ENCODE measurements at regions not wholly inside any gene's neighbourhood (a gene's known extent, or its start where the extent isn't known, plus 50 kb on each side); places are given as distances from the start of the nearest gene placed in this dataset.
"Not testable (repeated sequence)": the region's sequence is repeated elsewhere in the genome, so short reads cannot be mapped to it uniquely, and the experiment has no call there.

DNA sequence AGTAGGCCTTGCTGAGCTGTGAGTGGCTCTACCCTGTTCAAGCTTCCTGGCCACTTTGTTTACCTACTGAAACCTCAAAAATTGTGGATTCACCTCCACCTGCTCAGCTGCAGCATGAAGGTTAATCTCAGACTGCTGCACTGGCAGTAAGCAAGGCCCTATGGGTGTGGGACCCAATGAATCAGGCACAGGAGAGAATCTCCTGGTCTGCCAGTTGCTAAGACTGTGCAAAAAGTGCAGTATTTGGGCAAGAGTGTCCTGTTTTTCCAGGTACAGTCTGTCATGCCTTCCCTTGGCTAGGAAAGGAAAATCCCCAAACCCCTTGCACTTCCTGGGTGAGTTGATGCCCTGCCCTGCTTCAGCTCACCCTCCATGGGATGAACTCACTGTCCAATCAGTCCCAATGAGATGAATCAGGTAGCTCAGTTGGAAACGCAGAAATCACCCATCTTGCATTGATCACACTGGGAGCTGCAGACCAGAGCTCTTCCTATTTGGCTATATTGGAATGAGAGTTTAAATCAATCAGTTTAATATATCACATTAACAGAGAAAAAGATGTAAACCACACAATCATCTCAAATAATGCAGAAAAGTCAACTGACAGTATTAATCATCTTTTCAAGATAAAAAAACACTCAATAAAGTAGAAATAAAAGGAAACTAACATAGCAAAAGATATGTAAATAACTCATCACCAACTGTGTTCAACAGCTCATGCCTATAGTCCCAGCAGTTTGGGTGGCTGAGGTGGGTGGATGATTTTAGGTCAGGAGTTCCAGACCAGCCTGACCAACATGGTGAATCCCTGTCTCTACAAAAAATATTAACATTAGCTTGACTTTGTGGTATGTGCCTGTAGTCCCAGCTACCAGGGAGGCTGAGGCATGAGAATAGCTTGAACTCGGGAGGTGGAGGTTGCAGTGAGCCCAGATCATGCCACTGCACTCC, 1638.4 kb downstream of the SPATA31A7 start:
- H3K27me3 ChIP-seq (ENCODE audit: control insufficient read depth, insufficient read depth, low read length); intact Hi-C loops (cut with DNase I); FAIRE-seq; H3K9me3 ChIP-seq (ENCODE audit: control insufficient read depth in 2 of 3, insufficient read depth in 1 of 3, low read length in 3 of 3); H3K36me3 ChIP-seq (ENCODE audit: control insufficient read depth in 2 of 3, insufficient read depth in 3 of 3, low read length in 3 of 3); DNase-seq; H3K4me1 ChIP-seq (ENCODE audit: control insufficient read depth in 2 of 3, insufficient read depth in 2 of 3, low read depth in 1 of 3, low read length in 3 of 3); H3K27ac ChIP-seq (ENCODE audit: low read depth in 2 of 2, low read length in 2 of 2); H3K4me3 ChIP-seq (ENCODE audit: low read length in 3 of 3); H3K9ac ChIP-seq (ENCODE audit: low read length in 3 of 3): not testable (repeated sequence)

DNA sequence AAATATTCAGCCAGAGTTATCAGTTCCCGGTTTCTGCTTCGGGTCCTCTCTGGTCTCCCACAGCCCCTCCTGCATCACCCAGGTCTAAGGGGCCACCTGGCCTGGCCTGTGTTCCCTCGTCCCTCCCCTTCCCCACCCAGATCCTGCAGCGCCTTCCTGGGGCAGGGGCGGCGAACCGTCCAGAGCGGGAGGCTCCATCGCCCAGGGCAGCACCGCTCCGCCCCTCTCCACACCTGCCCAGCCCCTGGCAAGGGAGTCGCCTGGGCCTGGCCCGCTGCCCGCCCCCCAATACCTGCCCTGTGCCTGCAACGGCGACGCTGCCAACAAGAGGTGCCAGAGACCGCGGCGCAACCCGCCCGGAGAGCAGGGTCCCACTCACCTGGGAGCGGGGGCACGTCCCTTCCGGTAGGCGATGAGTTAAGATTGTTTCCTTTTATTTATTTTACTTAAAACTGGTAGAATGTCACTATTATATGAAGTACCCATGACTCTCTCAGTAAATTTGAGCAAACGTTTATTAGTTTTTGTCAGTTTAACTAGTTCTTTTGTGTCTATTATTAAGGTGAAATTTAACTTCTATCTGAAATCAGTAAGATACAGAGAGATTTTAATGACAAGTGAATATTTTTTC, 1641.1 kb downstream of the SPATA31A7 start:
- peak in 4 of 5 donors; percentile 18 to 70 (median 31) for DNase-seq
- H3K27ac ChIP-seq (ENCODE audit: low read depth in 2 of 2, low read length in 2 of 2); H3K4me1 ChIP-seq (ENCODE audit: control insufficient read depth in 2 of 3, insufficient read depth in 2 of 3, low read depth in 1 of 3, low read length in 3 of 3); H3K4me3 ChIP-seq (ENCODE audit: low read length in 3 of 3); H3K27me3 ChIP-seq (ENCODE audit: control insufficient read depth, insufficient read depth, low read length); FAIRE-seq; H3K9ac ChIP-seq (ENCODE audit: low read length in 3 of 3); H3K9me3 ChIP-seq (ENCODE audit: control insufficient read depth in 2 of 3, insufficient read depth in 1 of 3, low read length in 3 of 3); intact Hi-C loops (cut with DNase I); H3K36me3 ChIP-seq (ENCODE audit: control insufficient read depth in 2 of 3, insufficient read depth in 3 of 3, low read length in 3 of 3): not testable (repeated sequence)

DNA sequence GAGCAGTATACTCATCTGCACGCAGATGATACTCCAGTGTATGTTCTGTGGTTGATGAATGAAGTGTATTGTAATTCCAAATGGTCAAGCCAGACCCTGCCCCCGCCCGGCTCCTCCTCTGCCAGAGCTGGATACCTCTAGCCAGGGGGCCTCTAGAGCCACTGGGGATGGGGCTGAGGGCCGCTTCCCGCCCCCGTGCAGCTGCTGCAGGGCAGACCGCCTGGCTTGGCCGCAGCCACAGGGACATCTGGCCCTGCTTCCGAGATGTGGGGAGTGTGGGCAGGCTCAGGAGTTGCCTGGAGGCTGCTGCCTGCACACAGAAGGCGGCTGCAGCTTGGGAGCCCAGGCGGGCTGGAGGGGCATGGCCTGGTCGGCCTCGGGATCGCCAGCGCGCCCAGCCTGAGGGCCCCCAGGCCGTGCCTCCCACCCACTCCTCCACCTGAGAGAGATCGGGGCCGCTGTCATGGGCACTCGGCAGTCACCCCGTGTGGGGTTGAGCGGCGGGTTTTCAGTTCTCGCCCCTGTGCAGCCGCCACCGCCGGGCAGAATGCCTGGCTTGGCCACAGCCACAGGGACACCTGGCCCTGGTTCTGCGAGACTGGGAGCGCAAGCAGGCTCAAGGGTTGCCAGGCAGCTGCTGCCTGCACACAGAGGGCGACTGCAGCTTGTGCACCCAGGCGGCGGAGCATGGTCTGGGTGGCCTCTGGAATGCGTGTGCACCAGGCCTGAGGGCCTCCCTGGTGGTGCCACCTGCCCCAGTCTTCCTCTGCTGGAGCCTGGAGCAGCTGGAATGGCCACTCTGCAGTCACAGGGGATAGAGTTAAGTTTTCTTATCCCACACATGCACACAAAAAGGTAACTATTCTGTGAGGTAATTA, 1643.7 kb downstream of the SPATA31A7 start:
- H3K4me1 ChIP-seq (ENCODE audit: control insufficient read depth in 2 of 3, insufficient read depth in 2 of 3, low read depth in 1 of 3, low read length in 3 of 3); H3K4me3 ChIP-seq (ENCODE audit: low read length in 3 of 3); H3K27me3 ChIP-seq (ENCODE audit: control insufficient read depth, insufficient read depth, low read length); H3K9me3 ChIP-seq (ENCODE audit: control insufficient read depth in 2 of 3, insufficient read depth in 1 of 3, low read length in 3 of 3); FAIRE-seq; H3K27ac ChIP-seq (ENCODE audit: low read depth in 2 of 2, low read length in 2 of 2); intact Hi-C loops (cut with DNase I); H3K36me3 ChIP-seq (ENCODE audit: control insufficient read depth in 2 of 3, insufficient read depth in 3 of 3, low read length in 3 of 3); H3K9ac ChIP-seq (ENCODE audit: low read length in 3 of 3): not testable (repeated sequence)
- DNase-seq, result peak; percentile 21 to 64 (median 41)

DNA sequence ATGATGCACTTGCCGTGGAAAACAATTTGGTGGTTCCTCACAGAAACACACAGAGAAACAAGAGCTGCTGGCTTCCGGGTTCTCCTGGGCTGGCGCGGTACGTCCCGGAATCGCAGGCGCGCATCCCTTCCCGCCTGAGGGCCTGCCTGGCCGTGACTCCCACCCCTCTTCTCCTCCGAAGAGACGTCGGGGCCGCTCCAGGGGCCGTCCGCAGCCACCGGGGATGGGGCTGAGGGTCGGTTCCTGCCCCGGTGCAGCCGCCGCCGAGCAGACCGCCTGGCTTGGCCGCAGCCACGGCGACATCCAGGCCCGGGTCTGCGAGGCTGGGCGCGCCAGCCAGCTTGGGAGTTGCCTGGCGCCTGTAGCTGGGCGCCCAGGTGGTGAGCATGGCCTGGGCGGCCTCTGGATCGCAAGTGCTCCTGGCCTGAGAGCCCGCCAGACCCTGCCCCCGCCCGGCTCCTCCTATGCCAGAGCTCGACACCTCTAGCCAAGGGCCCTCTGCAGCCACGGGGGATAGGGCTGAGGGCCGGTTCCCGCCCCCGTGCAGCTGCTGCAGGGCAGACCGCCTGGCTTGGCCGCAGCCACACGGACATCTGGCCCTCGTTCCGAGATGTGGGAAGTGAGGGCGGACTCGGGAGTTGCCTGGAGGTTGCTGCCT, 1647.5 kb downstream of the SPATA31A7 start:
- H3K36me3 ChIP-seq (ENCODE audit: control insufficient read depth in 2 of 3, insufficient read depth in 3 of 3, low read length in 3 of 3); H3K4me1 ChIP-seq (ENCODE audit: control insufficient read depth in 2 of 3, insufficient read depth in 2 of 3, low read depth in 1 of 3, low read length in 3 of 3); H3K4me3 ChIP-seq (ENCODE audit: low read length in 3 of 3); intact Hi-C loops (cut with DNase I); H3K9me3 ChIP-seq (ENCODE audit: control insufficient read depth in 2 of 3, insufficient read depth in 1 of 3, low read length in 3 of 3); FAIRE-seq; H3K27me3 ChIP-seq (ENCODE audit: control insufficient read depth, insufficient read depth, low read length); H3K27ac ChIP-seq (ENCODE audit: low read depth in 2 of 2, low read length in 2 of 2); H3K9ac ChIP-seq (ENCODE audit: low read length in 3 of 3): not testable (repeated sequence)
- DNase-seq, result peak in 4 of 5 donors; percentile 8 to 82 (median 30)

DNA sequence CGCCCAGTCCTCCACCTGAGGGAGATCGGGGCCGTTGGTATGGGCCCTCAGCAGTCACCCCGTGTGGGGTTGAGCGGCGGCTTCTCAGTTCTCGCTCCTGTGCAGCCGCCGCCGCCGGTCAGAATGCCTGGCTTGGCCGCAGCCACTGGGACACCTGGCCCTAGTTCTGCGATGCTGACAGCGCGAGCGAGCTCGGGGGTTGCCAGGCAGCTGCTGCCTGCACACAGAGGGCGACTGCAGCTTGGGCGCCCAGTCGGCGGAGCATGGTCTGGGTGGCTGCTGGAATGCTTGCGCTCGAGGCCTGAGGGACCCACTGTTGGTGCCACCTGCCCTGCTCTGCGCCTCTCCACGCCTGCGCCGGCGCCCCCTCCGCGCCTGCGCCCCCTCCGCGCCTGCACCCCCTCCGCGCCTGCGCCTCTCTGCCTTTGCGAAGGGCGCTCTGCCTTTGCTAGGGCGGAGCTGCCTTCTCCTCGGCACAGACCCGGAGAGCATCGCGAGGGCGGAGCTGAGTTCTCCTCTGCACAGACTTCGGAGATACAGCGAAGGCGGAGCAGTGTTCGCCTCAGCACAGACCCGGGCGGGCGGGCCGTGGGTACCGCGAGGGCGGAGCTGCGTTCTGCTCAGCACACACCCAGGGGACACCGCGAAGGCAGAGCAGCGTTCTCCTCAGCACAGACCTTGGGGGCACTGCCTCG, 1648.3 kb downstream of the SPATA31A7 start:
- peak overlapping the region in 2 of 3 donors; percentile 41 to 44 for H3K4me3 ChIP-seq (ENCODE audit: low read length in 3 of 3)
- FAIRE-seq; H3K27me3 ChIP-seq (ENCODE audit: control insufficient read depth, insufficient read depth, low read length); intact Hi-C loops (cut with DNase I); H3K9me3 ChIP-seq (ENCODE audit: control insufficient read depth in 2 of 3, insufficient read depth in 1 of 3, low read length in 3 of 3); H3K4me1 ChIP-seq (ENCODE audit: control insufficient read depth in 2 of 3, insufficient read depth in 2 of 3, low read depth in 1 of 3, low read length in 3 of 3); H3K9ac ChIP-seq (ENCODE audit: low read length in 3 of 3); H3K36me3 ChIP-seq (ENCODE audit: control insufficient read depth in 2 of 3, insufficient read depth in 3 of 3, low read length in 3 of 3); H3K27ac ChIP-seq (ENCODE audit: low read depth in 2 of 2, low read length in 2 of 2): not testable (repeated sequence)
- DNase-seq, result peak; percentile 89 to 96 (median 91)

DNA sequence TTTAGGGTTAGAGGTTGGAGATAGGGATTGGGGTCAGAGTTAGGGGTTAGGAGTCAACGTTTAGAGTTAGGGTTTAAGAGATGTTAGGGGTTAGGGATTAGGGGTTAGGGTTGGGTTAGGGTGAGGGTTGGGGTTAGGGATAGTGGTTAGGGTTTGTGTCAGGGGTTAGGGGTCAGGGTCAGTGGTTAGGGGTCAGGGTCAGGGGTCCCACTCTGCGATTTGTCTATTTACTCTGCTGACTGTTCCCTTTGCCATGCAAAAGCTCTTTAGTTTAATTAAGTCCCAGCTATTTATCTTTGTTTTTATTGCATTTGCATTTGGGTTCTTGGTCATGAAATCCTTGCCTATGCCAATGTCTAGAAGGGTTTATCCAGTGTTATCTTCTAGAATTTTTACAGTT, 1649.3 kb downstream of the SPATA31A7 start:
- H3K9ac ChIP-seq (ENCODE audit: low read length in 3 of 3); H3K9me3 ChIP-seq (ENCODE audit: control insufficient read depth in 2 of 3, insufficient read depth in 1 of 3, low read length in 3 of 3); H3K36me3 ChIP-seq (ENCODE audit: control insufficient read depth in 2 of 3, insufficient read depth in 3 of 3, low read length in 3 of 3); DNase-seq; H3K4me3 ChIP-seq (ENCODE audit: low read length in 3 of 3); FAIRE-seq; H3K27me3 ChIP-seq (ENCODE audit: control insufficient read depth, insufficient read depth, low read length); H3K27ac ChIP-seq (ENCODE audit: low read depth in 2 of 2, low read length in 2 of 2); H3K4me1 ChIP-seq (ENCODE audit: control insufficient read depth in 2 of 3, insufficient read depth in 2 of 3, low read depth in 1 of 3, low read length in 3 of 3); intact Hi-C loops (cut with DNase I): not testable (repeated sequence)

DNA sequence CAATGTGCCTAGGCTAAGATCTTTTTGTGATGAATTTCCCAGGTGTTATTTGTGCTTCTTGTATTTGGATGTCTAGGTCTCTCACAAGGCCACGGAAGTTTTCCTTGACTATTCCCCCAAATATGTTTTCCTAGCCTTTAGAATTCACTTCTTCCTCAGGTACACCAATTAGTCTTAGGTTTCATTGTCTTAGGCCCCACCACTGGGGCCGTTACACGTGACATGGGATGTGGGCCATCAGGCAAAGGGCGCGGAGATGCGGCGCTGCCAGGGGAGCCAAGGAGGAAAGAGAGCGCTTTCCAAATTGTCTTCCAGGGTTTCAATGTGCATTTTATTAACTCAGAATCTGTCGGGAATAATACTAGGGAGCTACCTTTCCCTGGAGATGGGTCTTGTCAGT, 1653.3 kb downstream of the SPATA31A7 start:
- H3K9ac ChIP-seq (ENCODE audit: low read length in 3 of 3); H3K36me3 ChIP-seq (ENCODE audit: control insufficient read depth in 2 of 3, insufficient read depth in 3 of 3, low read length in 3 of 3); H3K27me3 ChIP-seq (ENCODE audit: control insufficient read depth, insufficient read depth, low read length); H3K27ac ChIP-seq (ENCODE audit: low read depth in 2 of 2, low read length in 2 of 2); intact Hi-C loops (cut with DNase I); H3K9me3 ChIP-seq (ENCODE audit: control insufficient read depth in 2 of 3, insufficient read depth in 1 of 3, low read length in 3 of 3); FAIRE-seq; H3K4me3 ChIP-seq (ENCODE audit: low read length in 3 of 3); DNase-seq; H3K4me1 ChIP-seq (ENCODE audit: control insufficient read depth in 2 of 3, insufficient read depth in 2 of 3, low read depth in 1 of 3, low read length in 3 of 3): not testable (repeated sequence)
